GM18951 (cell line): ENCODE measurements at regions not wholly inside any gene's neighbourhood (a gene's known extent, or its start where the extent isn't known, plus 50 kb on each side); places are given as distances from the start of the nearest gene placed in this dataset.

ENCODE experiments used
- POLR2A ChIP-seq: IDR thresholded peaks from 4 replicates; pipeline ENCODE4 v1.6.1; 2011; ENCODE audit warnings: mild to moderate bottlenecking; ENCODE audit not compliant: insufficient read length, insufficient read depth; ENCODE audit errors: extremely low read depth
- in situ Hi-C: fragments of 300-500 bp; cut with MboI; formaldehyde crosslinking; loops from one replicate; pipeline ENCODE4 v1.12.0; 2022; ENCODE audit warnings: low sequenced_read_pairs, mixed read lengths, inconsistent platforms; ENCODE audit not compliant: unreplicated experiment

GRCh38 chr1:98034505-98034904, 113.7 kb upstream of the DPYD start:
- TF ChIP-seq POLR2A, result no peak
- in situ Hi-C loops, result no loop called here

GRCh38 chr1:98032958-98033357, 112.1 kb upstream of the DPYD start:
- TF ChIP-seq POLR2A, result no peak
- in situ Hi-C loops, result no loop called here

GRCh38 chr1:98030976-98031375, 110.1 kb upstream of the DPYD start:
- in situ Hi-C loops, result no loop called here
- no peak for TF ChIP-seq POLR2A

GRCh38 chr1:98030483-98030882, 109.6 kb upstream of the DPYD start:
- in situ Hi-C loops, result no loop called here
- TF ChIP-seq POLR2A, result no peak

GRCh38 chr1:98028800-98029199, 108.0 kb upstream of the DPYD start:
- TF ChIP-seq POLR2A, result no peak
- in situ Hi-C loops, result no loop called here

- no peak for TF ChIP-seq POLR2A
- in situ Hi-C loops, result no loop called here
These were observed 106.4 kb upstream of the DPYD start for GRCh38 chr1:98027103-98027705.

GRCh38 chr1:98025858-98026257, 105.0 kb upstream of the DPYD start:
- in situ Hi-C loops, result no loop called here
- no peak for TF ChIP-seq POLR2A

- in situ Hi-C loops, result no loop called here
- TF ChIP-seq POLR2A, result no peak
These were observed 100.3 kb upstream of the DPYD start for GRCh38 chr1:98021126-98021525.

- TF ChIP-seq POLR2A, result no peak
- in situ Hi-C loops, result no loop called here
These were observed 98.9 kb upstream of the DPYD start for GRCh38 chr1:98019747-98020146.

DNA sequence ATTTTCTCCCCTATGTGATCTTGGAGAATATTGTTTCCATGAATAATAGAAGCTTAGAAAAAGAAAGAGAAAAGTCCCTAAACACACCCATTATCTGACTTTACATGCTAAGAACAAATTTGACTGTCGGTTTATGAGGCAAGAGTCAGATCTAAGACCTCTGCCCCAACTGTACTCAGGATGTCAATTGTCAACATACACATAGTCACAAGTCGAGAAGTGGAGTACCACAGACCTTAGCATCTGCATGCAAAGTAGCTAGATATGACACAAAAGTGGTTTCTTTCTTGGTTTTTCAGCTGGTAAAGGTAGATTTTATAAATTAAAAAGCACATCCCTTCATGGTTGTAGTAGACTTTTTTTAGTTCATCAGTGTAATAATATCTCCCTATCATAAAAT, 97.2 kb upstream of the DPYD start:
- no peak for TF ChIP-seq POLR2A
- in situ Hi-C loops, result no loop called here

DNA sequence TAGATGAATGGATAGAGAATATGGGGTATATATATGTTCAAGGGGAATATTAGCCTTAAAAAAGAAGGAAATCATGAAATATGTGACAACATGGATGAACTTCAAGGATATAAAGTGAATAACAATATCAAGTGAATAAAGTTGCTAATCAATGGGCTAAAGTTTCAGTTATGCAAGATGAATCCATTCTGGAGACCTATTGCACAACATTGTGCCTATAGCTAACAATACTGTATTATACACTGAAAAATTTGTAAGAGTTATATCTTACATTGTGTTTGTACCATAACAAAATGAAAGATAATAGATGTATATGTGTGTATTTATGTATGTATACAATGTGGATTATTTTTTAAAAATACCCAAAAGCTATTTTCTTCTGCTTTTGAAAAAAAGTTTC, 96.3 kb upstream of the DPYD start:
- in situ Hi-C loops, result no loop called here
- no peak for TF ChIP-seq POLR2A

GRCh38 chr1:98008373-98008772, 87.5 kb upstream of the DPYD start:
- no peak for TF ChIP-seq POLR2A
- in situ Hi-C loops, result no loop called here

DNA sequence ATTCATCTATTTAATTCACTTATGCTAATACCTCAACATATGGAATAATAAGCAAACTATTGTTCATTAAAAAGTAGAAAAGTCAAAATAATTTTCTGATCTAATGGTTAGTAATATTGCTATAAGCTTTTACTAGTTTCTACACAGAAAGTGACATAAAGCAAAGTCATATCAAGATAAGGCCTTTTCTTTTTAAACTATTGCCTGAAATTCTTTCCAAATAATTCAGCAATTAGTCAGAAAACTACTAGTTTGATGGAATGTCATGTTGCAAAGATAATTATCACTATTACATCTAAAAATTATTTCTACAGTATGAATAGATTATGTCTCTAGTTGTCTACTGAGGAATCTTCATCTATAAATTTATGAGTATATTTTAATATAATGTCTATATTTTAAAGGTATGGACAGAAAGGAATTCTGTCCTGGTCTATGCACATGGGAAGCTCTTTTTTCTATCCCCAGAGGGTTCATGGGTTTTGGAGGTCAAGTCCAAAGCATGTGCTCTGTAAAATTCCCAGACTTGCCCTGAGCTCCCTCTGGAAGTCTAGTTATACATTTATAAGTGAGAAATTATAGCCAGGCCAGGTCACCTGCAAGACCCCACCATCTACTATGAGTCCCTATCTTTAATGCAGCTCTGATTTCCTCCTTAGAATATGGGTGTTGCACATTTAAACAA, 84.6 kb upstream of the DPYD start:
- in situ Hi-C loops, result no loop called here

DNA sequence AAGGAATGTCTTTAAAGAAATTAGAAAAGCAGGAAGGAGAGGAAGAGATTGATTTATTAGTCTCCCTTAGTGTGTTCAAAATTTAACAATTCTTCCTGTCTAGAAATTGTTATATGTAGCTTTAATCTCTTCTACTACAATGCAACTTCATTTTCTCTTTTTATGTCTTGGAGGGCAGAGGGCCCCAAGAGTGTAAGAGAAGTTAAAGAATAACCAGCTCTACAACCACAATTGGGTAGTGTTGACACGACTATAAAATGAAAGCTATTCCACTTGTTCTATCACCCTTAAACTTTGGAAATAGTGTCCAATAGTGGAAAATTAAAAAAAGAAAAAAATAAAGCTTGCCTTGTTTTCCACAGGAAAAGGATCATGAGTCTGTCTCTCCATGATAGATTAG, 82.6 kb upstream of the DPYD start:
- in situ Hi-C loops, result no loop called here
- TF ChIP-seq POLR2A, result no peak

More for the DNA sequence above, 84.6 kb upstream of the DPYD start:
- no peak for TF ChIP-seq POLR2A

GRCh38 chr1:98002288-98002687, 81.5 kb upstream of the DPYD start:
- TF ChIP-seq POLR2A, result no peak
- in situ Hi-C loops, result no loop called here

- in situ Hi-C loops, result no loop called here
- no peak for TF ChIP-seq POLR2A
These were observed 80.9 kb upstream of the DPYD start for GRCh38 chr1:98001764-98002163.
